ENCODE measurements at regions not wholly inside any gene's neighbourhood (a gene's known extent, or its start where the extent isn't known, plus 50 kb on each side); places are given as distances from the start of the nearest gene placed in this dataset.

- peak overlapping the region in 9 of 11 experiments; percentile 5 to 68 (median 33); a peak in 9 of 22 replicates for H3K9ac ChIP-seq
- peaks cover 62 to 84% (median 79%) of the 10 kb centered on the region in 10 experiments for H3K4me1 ChIP-seq
- peak overlapping the region in 10 of 11 experiments; percentile 2 to 75 (median 45); a peak in 15 of 22 replicates for H3K27ac ChIP-seq
- peak overlapping the region in 2 of 10 experiments; percentile 16 to 42; a peak in 4 of 20 replicates for H3K4me3 ChIP-seq
- peak overlapping the region; percentile 64 to 88 (median 81) for H3K4me2 ChIP-seq
- H4K20me1 ChIP-seq, result no peaks in the 10 kb centered on the region
- no peaks in the 10 kb centered on the region for H3K36me3 ChIP-seq
- no peak for TF ChIP-seq Cebpa-rat (IDR thresholded peaks at IDR 0.05)
- no peaks in the 10 kb centered on the region for H3K9me3 ChIP-seq (replicated peaks in 1 of 11)
- H3K27me3 ChIP-seq, result peaks cover 0 to 17% (median 5%) of the 10 kb centered on the region in 11 experiments; a peak in 8 of 22 replicates
These were observed 138.6 kb downstream of the DLL1 start for GRCh38 chr6:170152124-170152926.

GRCh38 chr6:170151804-170152123 is 139.1 kb downstream of the DLL1 start:
- peaks cover 0 to 17% (median 5%) of the 10 kb centered on the region in 11 experiments; a peak in 8 of 22 replicates for H3K27me3 ChIP-seq
- H3K4me1 ChIP-seq, result peaks cover 65 to 84% (median 79%) of the 10 kb centered on the region in 10 experiments
- H3K36me3 ChIP-seq, result no peaks in the 10 kb centered on the region
- peak overlapping the region; percentile 64 to 88 (median 81) for H3K4me2 ChIP-seq
- H3K9me3 ChIP-seq (replicated peaks in 1 of 11), result no peaks in the 10 kb centered on the region
- H3K9ac ChIP-seq, result peak overlapping the region in 7 of 11 experiments; percentile 5 to 68 (median 25); a peak in 6 of 22 replicates
- peak overlapping the region in 9 of 11 experiments; percentile 2 to 75 (median 51); a peak in 12 of 22 replicates for H3K27ac ChIP-seq
- TF ChIP-seq Cebpa-rat (IDR thresholded peaks at IDR 0.05), result no peak
- peak overlapping the region in 2 of 10 experiments; percentile 16 to 42; a peak in 2 of 20 replicates for H3K4me3 ChIP-seq
- H4K20me1 ChIP-seq, result no peaks in the 10 kb centered on the region

DNA sequence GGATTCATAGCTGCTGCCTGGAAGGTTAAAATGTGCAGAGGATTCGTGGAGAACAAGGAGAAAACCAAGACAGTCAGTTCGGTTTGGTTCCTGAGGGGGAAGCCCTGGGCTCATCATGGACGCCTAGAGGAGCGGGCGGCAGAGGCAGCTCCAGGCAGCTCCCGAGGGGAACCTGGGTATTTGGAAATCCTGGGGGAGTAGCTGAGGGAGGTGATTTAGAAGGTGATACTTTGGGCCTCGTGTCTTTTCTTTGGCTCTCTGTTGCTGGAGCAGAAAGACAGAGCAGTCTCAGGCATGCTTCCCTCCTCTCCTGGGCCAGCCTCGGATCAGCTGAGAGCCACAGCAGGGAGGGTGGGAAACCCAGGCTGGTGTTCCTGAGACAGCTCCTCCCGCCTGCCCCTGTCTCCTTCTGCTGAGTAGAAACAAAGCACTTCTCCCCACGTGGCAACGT is 139.5 kb downstream of the DLL1 start:
- H3K4me3 ChIP-seq, result no peak overlapping the region
- H3K27me3 ChIP-seq, result peaks cover 0 to 17% (median 5%) of the 10 kb centered on the region in 11 experiments; a peak in 8 of 22 replicates
- no peaks in the 10 kb centered on the region for H4K20me1 ChIP-seq
- H3K36me3 ChIP-seq, result no peaks in the 10 kb centered on the region
- H3K27ac ChIP-seq, result peak overlapping the region in 6 of 11 experiments; percentile 4 to 71 (median 51); a peak in 7 of 22 replicates
- H3K9me3 ChIP-seq (replicated peaks in 1 of 11), result no peaks in the 10 kb centered on the region
- H3K4me2 ChIP-seq, result peak overlapping the region; percentile 64 to 88 (median 81)
- TF ChIP-seq Cebpa-rat (IDR thresholded peaks at IDR 0.05), result no peak
- peaks cover 65 to 84% (median 79%) of the 10 kb centered on the region in 10 experiments for H3K4me1 ChIP-seq
- 0 out of 22 replicates have a peak overlapping the region, but pooled peaks of 5 of the 11 experiments have one; percentile 5 to 68 (median 13) for H3K9ac ChIP-seq

- H4K20me1 ChIP-seq, result no peaks in the 10 kb centered on the region
- H3K27me3 ChIP-seq, result peaks cover 0 to 17% (median 5%) of the 10 kb centered on the region in 11 experiments; a peak in 8 of 22 replicates
- H3K9ac ChIP-seq, result no peak overlapping the region
- H3K4me2 ChIP-seq, result peak overlapping the region in 9 of 11 experiments; percentile 3 to 88 (median 12); a peak in 7 of 22 replicates
- no peak for TF ChIP-seq Cebpa-rat (IDR thresholded peaks at IDR 0.05)
- peaks cover 0 to 6% (median 0%) of the 10 kb centered on the region in 11 experiments; a peak in 4 of 22 replicates for H3K9me3 ChIP-seq (replicated peaks in 1 of 11)
- H3K4me3 ChIP-seq, result no peak overlapping the region
- H3K4me1 ChIP-seq, result peaks cover 70 to 81% (median 75%) of the 10 kb centered on the region in 10 experiments
- H3K27ac ChIP-seq, result no peak overlapping the region
- no peaks in the 10 kb centered on the region for H3K36me3 ChIP-seq
These were observed 140.3 kb downstream of the DLL1 start for GRCh38 chr6:170150590-170150945.

- Histone ChIP-seq H3K4me1 (peaks cover 72 to 81% (median 77%) of the 10 kb centered on the region in 10 experiments), H3K27me3 (peaks cover 0 to 17% (median 5%) of the 10 kb centered on the region in 11 experiments; a peak in 8 of 22 replicates), H3K36me3 (no peaks in the 10 kb centered on the region), H3K27ac (no peak overlapping the region), H3K9me3 (replicated peaks in 1 of 11) (peaks cover 0 to 12% (median 4%) of the 10 kb centered on the region in 11 experiments; a peak in 16 of 22 replicates), H4K20me1 (no peaks in the 10 kb centered on the region), H3K4me2 (peak overlapping the region in 9 of 11 experiments; percentile 0 to 89 (median 68); a peak in 5 of 22 replicates), H3K9ac (no peak overlapping the region), H3K4me3 (no peak overlapping the region)
- no peak for TF ChIP-seq Cebpa-rat (IDR thresholded peaks at IDR 0.05)
These were observed 140.9 kb downstream of the DLL1 start for GRCh38 chr6:170149681-170150589.

GRCh38 chr6:170148709-170149470 is 142.0 kb downstream of the DLL1 start:
- Histone ChIP-seq H3K27me3 (peaks cover 0 to 17% (median 5%) of the 10 kb centered on the region in 11 experiments; a peak in 8 of 22 replicates), H3K9me3 (replicated peaks in 1 of 11) (peaks cover 9 to 22% (median 14%) of the 10 kb centered on the region in 11 experiments), H3K4me3 (peak overlapping the region in 2 of 10 experiments; percentile 21 to 39; a peak in 2 of 20 replicates), H3K36me3 (no peaks in the 10 kb centered on the region), H3K27ac (peak overlapping the region in 9 of 11 experiments; percentile 51 to 74 (median 67); a peak in 15 of 22 replicates), H4K20me1 (no peaks in the 10 kb centered on the region), H3K9ac (peak overlapping the region in 9 of 11 experiments; percentile 40 to 70 (median 58); a peak in 13 of 22 replicates), H3K4me2 (peak overlapping the region; percentile 67 to 92 (median 81)), H3K4me1 (peaks cover 70 to 83% (median 78%) of the 10 kb centered on the region in 10 experiments)
- no peak for TF ChIP-seq Cebpa-rat (IDR thresholded peaks at IDR 0.05)

- Histone ChIP-seq H3K36me3 (0 out of 22 replicates have a peak, but pooled peaks cover 0 to 2% (median 0%) of the 10 kb centered on the region in 11 experiments), H3K9ac (peak overlapping the region; percentile 28 to 70 (median 57); a peak in 20 of 22 replicates), H3K4me1 (peaks cover 62 to 83% (median 70%) of the 10 kb centered on the region in 10 experiments), H4K20me1 (no peaks in the 10 kb centered on the region), H3K4me3 (peak overlapping the region in 6 of 10 experiments; percentile 3 to 39 (median 24); a peak in 6 of 20 replicates), H3K27me3 (peaks cover 0 to 16% (median 5%) of the 10 kb centered on the region in 11 experiments; a peak in 8 of 22 replicates), H3K27ac (peak overlapping the region in 10 of 11 experiments; percentile 23 to 74 (median 63); a peak in 19 of 22 replicates), H3K9me3 (replicated peaks in 1 of 11) (peaks cover 18 to 30% (median 22%) of the 10 kb centered on the region in 11 experiments), H3K4me2 (peak overlapping the region; percentile 67 to 92 (median 81))
- TF ChIP-seq Cebpa-rat (IDR thresholded peaks at IDR 0.05), result no peak
These were observed 142.8 kb downstream of the DLL1 start for GRCh38 chr6:170147832-170148708.
